ENCODE measurements at regions not wholly inside any gene's neighbourhood (a gene's known extent, or its start where the extent isn't known, plus 50 kb on each side); places are given as distances from the start of the nearest gene placed in this dataset.

DNA sequence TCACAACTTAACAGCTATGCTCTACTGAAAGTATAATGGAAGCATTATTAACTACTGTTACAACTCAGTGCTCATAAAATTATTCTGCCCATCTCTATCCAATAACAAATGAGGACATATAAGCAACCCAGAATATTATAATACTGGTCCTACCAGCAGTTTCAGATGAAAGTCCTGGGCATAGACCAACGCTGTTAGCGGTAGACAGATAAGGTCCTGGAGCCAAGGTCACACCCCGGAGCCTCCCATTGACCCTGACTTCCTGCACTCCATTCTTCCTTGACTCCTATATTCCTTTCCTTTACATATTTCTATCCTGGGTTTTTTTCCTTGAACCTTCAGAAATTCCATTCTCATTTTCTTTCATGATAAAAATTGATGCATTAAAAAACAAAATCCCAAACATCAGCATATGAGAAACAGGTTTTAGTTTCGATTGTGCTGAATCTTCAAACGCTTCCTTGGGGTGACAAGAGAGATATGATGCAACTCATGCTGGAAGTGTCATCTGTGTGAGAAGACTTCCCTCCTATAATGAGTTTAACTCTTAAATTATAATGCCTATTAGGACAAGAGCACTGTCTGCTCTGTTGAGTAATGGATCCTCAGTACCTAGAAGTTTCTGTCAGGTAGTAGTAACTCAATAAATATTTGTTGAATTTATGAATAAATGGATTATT is 831.1 kb downstream of the LRRIQ3 start:
- TF ChIP-seq ZC3H10 (CRISPR knock-in tag; IDR thresholded peaks at IDR 0.05), result no peak
- no peak for TF ChIP-seq TOX (CRISPR knock-in tag; IDR thresholded peaks at IDR 0.05; ENCODE audit: borderline replicate concordance)
- TF ChIP-seq, protein P1, sequence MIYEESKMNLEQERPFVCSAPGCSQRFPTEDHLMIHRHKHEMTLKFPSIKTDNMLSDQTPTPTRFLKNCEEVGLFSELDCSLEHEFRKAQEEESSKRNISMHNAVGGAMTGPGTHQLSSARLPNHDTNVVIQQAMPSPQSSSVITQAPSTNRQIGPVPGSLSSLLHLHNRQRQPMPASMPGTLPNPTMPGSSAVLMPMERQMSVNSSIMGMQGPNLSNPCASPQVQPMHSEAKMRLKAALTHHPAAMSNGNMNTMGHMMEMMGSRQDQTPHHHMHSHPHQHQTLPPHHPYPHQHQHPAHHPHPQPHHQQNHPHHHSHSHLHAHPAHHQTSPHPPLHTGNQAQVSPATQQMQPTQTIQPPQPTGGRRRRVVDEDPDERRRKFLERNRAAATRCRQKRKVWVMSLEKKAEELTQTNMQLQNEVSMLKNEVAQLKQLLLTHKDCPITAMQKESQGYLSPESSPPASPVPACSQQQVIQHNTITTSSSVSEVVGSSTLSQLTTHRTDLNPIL (CRISPR knock-in tag; IDR thresholded peaks at IDR 0.05; ENCODE audit: low read depth), result no peak
